ENCODE measurements at regions not wholly inside any gene's neighbourhood (a gene's known extent, or its start where the extent isn't known, plus 50 kb on each side); places are given as distances from the start of the nearest gene placed in this dataset.

DNA sequence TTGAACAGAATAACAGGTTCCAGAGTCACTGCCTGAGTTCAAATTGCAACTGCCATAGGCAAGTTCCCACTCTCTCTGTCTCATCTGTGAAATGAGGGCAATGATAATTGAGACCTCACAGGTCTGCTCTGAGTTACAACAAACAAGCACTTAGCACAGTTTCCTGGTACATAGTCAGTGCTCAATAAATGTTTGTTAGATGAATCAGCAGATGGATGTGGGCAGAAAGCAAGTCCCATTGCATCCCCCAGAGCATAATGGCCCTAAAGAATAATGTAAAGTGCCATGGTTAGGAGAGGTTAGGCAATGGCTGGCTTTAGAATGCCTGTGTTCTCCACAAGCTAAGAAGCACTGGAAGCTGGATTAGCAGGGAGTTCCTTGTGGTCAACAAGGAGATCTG is 136.5 kb upstream of the LARP1 start:
- Histone ChIP-seq H3K9ac (ENCODE audit: insufficient read length) (no peak overlapping the region), H3K27ac (no peak overlapping the region), H3K9me3 (ENCODE audit: low read depth, low read length) (no peaks in the 10 kb centered on the region), H3K4me3 (no peak overlapping the region), H3K36me3 (ENCODE audit: insufficient read depth, low read length) (no peaks in the 10 kb centered on the region)
- TF ChIP-seq EZH2 (IDR thresholded peaks at IDR 0.05) (no peak), FOXP2 (optimal IDR thresholded peaks at IDR 0.05; ENCODE audit: control extremely low read depth, extremely low read length, insufficient read depth) (no peak), POLR2AphosphoS5 (IDR thresholded peaks at IDR 0.05; ENCODE audit: borderline replicate concordance, low read depth, low read length) (no peak)
- DNase-seq (ENCODE audit: low read depth, low spot score): no peak

- Histone ChIP-seq H3K4me3 (no peak overlapping the region), H3K9me3 (ENCODE audit: low read depth, low read length) (no peaks in the 10 kb centered on the region), H3K27ac (no peak overlapping the region), H3K9ac (ENCODE audit: insufficient read length) (no peak overlapping the region), H3K36me3 (ENCODE audit: insufficient read depth, low read length) (no peaks in the 10 kb centered on the region)
- TF ChIP-seq EZH2 (IDR thresholded peaks at IDR 0.05) (no peak), POLR2AphosphoS5 (IDR thresholded peaks at IDR 0.05; ENCODE audit: borderline replicate concordance, low read depth, low read length) (no peak), FOXP2 (optimal IDR thresholded peaks at IDR 0.05; ENCODE audit: control extremely low read depth, extremely low read length, insufficient read depth) (no peak)
- DNase-seq (ENCODE audit: low read depth, low spot score): no peak
Measured at GRCh38 chr5:154614595-154614994, 136.6 kb upstream of the HAND1 start.

GRCh38 chr5:154614125-154614524 is 136.1 kb upstream of the HAND1 start:
- Histone ChIP-seq H3K4me3 (no peak overlapping the region), H3K36me3 (ENCODE audit: insufficient read depth, low read length) (no peaks in the 10 kb centered on the region), H3K9ac (ENCODE audit: insufficient read length) (no peak overlapping the region), H3K9me3 (ENCODE audit: low read depth, low read length) (no peaks in the 10 kb centered on the region), H3K27ac (no peak overlapping the region)
- TF ChIP-seq POLR2AphosphoS5 (IDR thresholded peaks at IDR 0.05; ENCODE audit: borderline replicate concordance, low read depth, low read length): no peak
- no peak for TF ChIP-seq FOXP2 (optimal IDR thresholded peaks at IDR 0.05; ENCODE audit: control extremely low read depth, extremely low read length, insufficient read depth)
- TF ChIP-seq EZH2 (IDR thresholded peaks at IDR 0.05): no peak
- no peak for DNase-seq (ENCODE audit: low read depth, low spot score)

DNA sequence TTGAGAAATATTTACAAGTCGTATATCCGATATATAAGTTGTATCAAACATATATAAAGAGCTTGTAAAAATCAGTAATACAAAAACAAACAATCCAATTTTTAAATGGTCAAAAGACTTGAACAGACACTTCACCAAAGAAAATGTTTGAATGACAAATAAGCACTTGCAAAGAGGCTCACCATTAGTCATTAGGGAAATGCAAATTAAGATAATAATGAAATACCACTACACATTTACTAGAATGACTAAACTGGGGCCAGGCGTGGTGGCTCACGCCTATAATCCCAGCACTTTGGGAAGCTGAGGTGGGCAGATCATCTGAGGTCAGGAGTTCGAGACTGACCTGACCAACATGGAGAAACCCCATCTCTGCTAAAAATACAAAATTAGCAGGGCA is 134.6 kb upstream of the HAND1 start:
- no peaks in the 10 kb centered on the region for H3K9me3 ChIP-seq (ENCODE audit: low read depth, low read length)
- no peak for TF ChIP-seq POLR2AphosphoS5 (IDR thresholded peaks at IDR 0.05; ENCODE audit: borderline replicate concordance, low read depth, low read length)
- TF ChIP-seq FOXP2 (optimal IDR thresholded peaks at IDR 0.05; ENCODE audit: control extremely low read depth, extremely low read length, insufficient read depth): no peak
- TF ChIP-seq EZH2 (IDR thresholded peaks at IDR 0.05): no peak
- no peaks in the 10 kb centered on the region for H3K36me3 ChIP-seq (ENCODE audit: insufficient read depth, low read length)
- no peak overlapping the region for H3K4me3 ChIP-seq
- H3K9ac ChIP-seq (ENCODE audit: insufficient read length): no peak overlapping the region
- no peak overlapping the region for H3K27ac ChIP-seq
- no peak for DNase-seq (ENCODE audit: low read depth, low spot score)

GRCh38 chr5:154611341-154611767 is 133.3 kb upstream of the HAND1 start:
- no peak overlapping the region for H3K9ac ChIP-seq (ENCODE audit: insufficient read length)
- no peak for DNase-seq (ENCODE audit: low read depth, low spot score)
- H3K27ac ChIP-seq: no peak overlapping the region
- no peaks in the 10 kb centered on the region for H3K36me3 ChIP-seq (ENCODE audit: insufficient read depth, low read length)
- H3K4me3 ChIP-seq: no peak overlapping the region
- H3K9me3 ChIP-seq (ENCODE audit: low read depth, low read length): no peaks in the 10 kb centered on the region
- TF ChIP-seq FOXP2 (optimal IDR thresholded peaks at IDR 0.05; ENCODE audit: control extremely low read depth, extremely low read length, insufficient read depth) (no peak), POLR2AphosphoS5 (IDR thresholded peaks at IDR 0.05; ENCODE audit: borderline replicate concordance, low read depth, low read length) (no peak), EZH2 (IDR thresholded peaks at IDR 0.05) (no peak)

DNA sequence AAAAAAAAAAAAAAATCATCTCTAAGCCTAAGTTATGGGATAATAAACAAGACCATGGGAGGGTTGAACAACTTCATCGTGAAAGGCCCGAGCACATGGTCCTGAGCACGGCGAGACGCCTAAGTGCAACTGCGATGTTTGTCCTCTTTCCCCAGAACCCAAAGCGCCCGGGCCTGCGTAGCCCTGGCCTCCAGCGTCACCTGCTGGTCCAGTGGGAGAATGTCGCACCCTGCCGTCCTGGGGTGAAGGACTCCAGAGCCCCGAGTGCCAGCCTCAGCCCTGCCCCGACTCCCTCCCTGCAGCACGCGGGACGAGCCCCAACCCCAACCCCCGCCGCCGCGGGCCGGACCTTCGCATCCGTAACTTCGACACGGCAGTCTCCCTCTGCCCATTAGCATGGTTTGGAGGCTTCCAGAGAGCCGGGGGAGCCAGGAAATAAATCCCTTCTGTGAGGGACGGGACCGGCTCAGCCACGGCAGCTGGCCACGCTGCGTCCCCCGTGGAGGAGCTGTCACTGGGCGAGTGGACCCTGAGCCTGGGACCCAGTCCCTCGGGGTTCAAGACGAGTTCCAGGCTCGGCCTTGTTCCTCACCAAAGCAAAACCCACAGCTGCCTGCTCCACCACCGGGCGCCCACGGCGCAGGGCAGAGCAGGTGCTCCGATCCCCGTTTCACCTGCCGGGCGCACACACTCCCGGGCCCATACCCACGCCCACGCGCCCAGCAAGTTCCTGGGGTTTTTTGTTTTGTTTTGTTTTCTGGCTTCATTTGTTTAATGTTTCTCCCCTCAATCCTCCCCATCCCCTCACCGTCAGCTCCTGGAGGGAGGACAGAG is 132.5 kb upstream of the HAND1 start:
- no peaks in the 10 kb centered on the region for H3K36me3 ChIP-seq (ENCODE audit: insufficient read depth, low read length)
- DNase-seq (ENCODE audit: low read depth, low spot score): no peak
- H3K9me3 ChIP-seq (ENCODE audit: low read depth, low read length): no peaks in the 10 kb centered on the region
- H3K27ac ChIP-seq: no peak overlapping the region
- H3K4me3 ChIP-seq: no peak overlapping the region
- TF ChIP-seq FOXP2 (optimal IDR thresholded peaks at IDR 0.05; ENCODE audit: control extremely low read depth, extremely low read length, insufficient read depth) (no peak), POLR2AphosphoS5 (IDR thresholded peaks at IDR 0.05; ENCODE audit: borderline replicate concordance, low read depth, low read length) (no peak), EZH2 (IDR thresholded peaks at IDR 0.05) (no peak)
- no peak overlapping the region for H3K9ac ChIP-seq (ENCODE audit: insufficient read length)

DNA sequence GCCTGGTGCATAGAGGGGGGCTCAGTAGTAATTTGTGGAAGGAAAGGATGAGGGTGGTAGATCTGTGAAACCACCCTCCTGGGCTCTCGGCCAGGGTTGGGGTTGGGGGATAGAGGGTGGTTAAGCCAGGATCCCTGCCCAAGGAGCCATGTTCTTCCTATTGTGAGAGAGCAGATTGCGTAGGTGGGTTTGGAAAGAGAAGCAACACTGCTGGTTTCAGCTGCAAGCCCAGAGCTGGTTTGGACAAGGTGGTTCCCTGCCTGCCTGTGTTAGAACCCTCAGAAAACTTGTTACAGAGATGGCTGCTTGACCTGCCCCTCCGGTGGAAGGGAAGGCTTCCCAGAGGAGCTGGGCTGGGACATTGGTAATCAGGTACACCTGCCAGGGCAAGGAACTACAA is 131.2 kb upstream of the HAND1 start:
- TF ChIP-seq FOXP2 (optimal IDR thresholded peaks at IDR 0.05; ENCODE audit: control extremely low read depth, extremely low read length, insufficient read depth): no peak
- TF ChIP-seq POLR2AphosphoS5 (IDR thresholded peaks at IDR 0.05; ENCODE audit: borderline replicate concordance, low read depth, low read length): no peak
- no peak for TF ChIP-seq EZH2 (IDR thresholded peaks at IDR 0.05)
- no peak overlapping the region for H3K27ac ChIP-seq
- no peaks in the 10 kb centered on the region for H3K9me3 ChIP-seq (ENCODE audit: low read depth, low read length)
- no peaks in the 10 kb centered on the region for H3K36me3 ChIP-seq (ENCODE audit: insufficient read depth, low read length)
- no peak overlapping the region for H3K4me3 ChIP-seq
- DNase-seq (ENCODE audit: low read depth, low spot score): no peak
- no peak overlapping the region for H3K9ac ChIP-seq (ENCODE audit: insufficient read length)

DNA sequence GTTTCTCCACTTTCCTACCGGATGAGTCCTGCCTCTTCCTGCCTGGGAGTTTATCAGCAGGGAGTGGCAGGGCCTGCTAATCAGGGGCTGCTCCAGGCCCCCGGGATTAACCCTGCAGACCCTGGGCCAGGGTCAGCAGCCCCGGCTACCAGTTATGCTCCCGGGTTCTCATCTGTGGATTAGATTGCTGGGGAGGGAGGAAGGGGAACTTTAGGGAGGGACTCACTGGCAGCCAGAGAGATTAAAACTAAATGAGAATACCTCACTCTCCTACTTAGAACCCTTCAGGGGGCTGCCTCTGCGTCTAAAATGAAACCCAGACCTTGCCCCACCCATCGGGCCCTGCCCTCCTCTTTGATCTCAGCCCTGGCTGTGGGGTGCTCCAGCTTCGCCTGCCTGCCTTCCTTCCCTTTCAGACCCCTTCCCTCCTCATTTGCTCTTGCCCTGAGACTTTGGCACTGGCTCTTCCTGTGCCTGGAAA is 130.5 kb upstream of the HAND1 start:
- TF ChIP-seq POLR2AphosphoS5 (IDR thresholded peaks at IDR 0.05; ENCODE audit: borderline replicate concordance, low read depth, low read length): no peak
- no peak for TF ChIP-seq FOXP2 (optimal IDR thresholded peaks at IDR 0.05; ENCODE audit: control extremely low read depth, extremely low read length, insufficient read depth)
- no peak for TF ChIP-seq EZH2 (IDR thresholded peaks at IDR 0.05)
- Histone ChIP-seq H3K4me3 (no peak overlapping the region), H3K27ac (no peak overlapping the region), H3K36me3 (ENCODE audit: insufficient read depth, low read length) (no peaks in the 10 kb centered on the region), H3K9me3 (ENCODE audit: low read depth, low read length) (no peaks in the 10 kb centered on the region), H3K9ac (ENCODE audit: insufficient read length) (no peak overlapping the region)
- no peak for DNase-seq (ENCODE audit: low read depth, low spot score)
